Adrenal gland (tissue), 5 donors: ENCODE measurements at regions not wholly inside any gene's neighbourhood (a gene's known extent, or its start where the extent isn't known, plus 50 kb on each side); places are given as distances from the start of the nearest gene placed in this dataset.

Source experiments
- CTCF ChIP-seq, 6 experiments: fragments of 450-650 bp in 4 of 6; fragments of 200-600 bp in 2 of 6; sonication (generic) in 1 of 6; IDR thresholded peaks; 1 replicate in 5 of 6; 2 replicates in 1 of 6; pipeline versions ENCODE4 v1.5.1 to v1.8.0; 2016 to 2021; ENCODE audit warnings: antibody characterized with exemption in 6 of 6, mild to moderate bottlenecking in 2 of 6, moderate library complexity in 1 of 6
- POLR2A ChIP-seq, 2 donors: fragments of 450-650 bp; IDR thresholded peaks; one replicate each; pipeline ENCODE4 v1.6.1; 2017; ENCODE audit warnings: antibody characterized with exemption in 2 of 2, mild to moderate bottlenecking in 2 of 2, moderate library complexity in 1 of 2
- donor health status: DM: no; HTN: no; CAD: no.

GRCh38 chr15:62598217-62598616 lies 433.1 kb upstream of the C2CD4B start:
- TF ChIP-seq CTCF (IDR thresholded peaks at IDR 0.05) (no peak), POLR2A (IDR thresholded peaks at IDR 0.05) (no peak)
